PC-3 (cell line): ENCODE measurements at regions not wholly inside any gene's neighbourhood (a gene's known extent, or its start where the extent isn't known, plus 50 kb on each side); places are given as distances from the start of the nearest gene placed in this dataset.

Experiments used
- CTCF ChIP-seq: fragments of 300-600 bp; sonication (generic); conservative IDR thresholded peaks from 2 replicates; pipeline ENCODE4 v1.5.1; 2017; ENCODE audit warnings: antibody characterized with exemption, low read depth, mild to moderate bottlenecking, low read length
- EZH2 ChIP-seq: fragments of 300-600 bp; sonication (generic); IDR thresholded peaks from one replicate; pipeline ENCODE4 v1.6.1; 2017; ENCODE audit warnings: antibody characterized with exemption, mild to moderate bottlenecking, low read length; ENCODE audit not compliant: unreplicated experiment
- EZH2phosphoT487 ChIP-seq: fragments of 300-600 bp; sonication (generic); IDR thresholded peaks from 2 replicates; pipeline ENCODE4 v1.6.1; 2018; ENCODE audit warnings: mild to moderate bottlenecking, antibody characterized with exemption, low read length, borderline replicate concordance

GRCh38 chr6:78347191-78347916 lies 520.0 kb upstream of the IRAK1BP1 start:
- TF ChIP-seq CTCF = no peak
- no peak for TF ChIP-seq EZH2
- TF ChIP-seq EZH2phosphoT487 = no peak
